Endothelial cell of umbilical vein (primary cell): ENCODE measurements at regions not wholly inside any gene's neighbourhood (a gene's known extent, or its start where the extent isn't known, plus 50 kb on each side); places are given as distances from the start of the nearest gene placed in this dataset.

Experiments
- BruUV-seq: library from RNA; stranded (reverse); fragments of 400-500 nt; replicated peaks from 2 replicates; lab custom pipeline; 2021; lab: Mats Ljungman, UMichigan
- CTCF ChIA-PET: fragments of 300-600, 350-600 bp; sonication (Branson Sonifier 250); formaldehyde crosslinking; loops from one replicate; lab custom pipeline; 2021; ENCODE audit warnings: antibody characterized with exemption, inconsistent platforms; lab: Charles Lee
- POLR2A ChIA-PET: fragments of 300-600, 350-600 bp; sonication (Branson Sonifier 250); formaldehyde crosslinking; loops from one replicate; lab custom pipeline; 2021; ENCODE audit warnings: antibody characterized with exemption, inconsistent platforms; lab: Charles Lee
- DNase-seq: peaks from one replicate; pipeline ENCODE4 v3.0.0-alpha.2; 2011; ENCODE audit warnings: low read depth, low spot score
- FAIRE-seq: peaks from 2 replicates; lab custom pipeline; 2011; peaks lifted over from hg19 to GRCh38; lab: Jason Lieb, UNC
- H2AFZ ChIP-seq: 2 replicates; pipeline ENCODE4 v1.6.0; 2012; ENCODE audit warnings: low read depth, low read length, control low read depth, inconsistent platforms
- H3K27ac ChIP-seq: 2 replicates; pipeline ENCODE4 v1.5.1; 2011; ENCODE audit warnings: low read depth, mild to moderate bottlenecking, control low read depth, low read length, moderate library complexity; ENCODE audit not compliant: insufficient read depth
- H3K27me3 ChIP-seq, 2 experiments: 2 replicates each; pipeline versions ENCODE4 v1.6.0 to v1.6.1; 2011; ENCODE audit warnings: low read length in 2 of 2, mixed read lengths in 1 of 2; ENCODE audit not compliant: control insufficient read depth in 2 of 2, insufficient read depth in 2 of 2
- H3K36me3 ChIP-seq, 2 experiments: 2 replicates in 1 of 2; 3 replicates in 1 of 2; pipeline ENCODE4 v1.5.1; 2011; ENCODE audit warnings: low read length in 2 of 2, mild to moderate bottlenecking in 1 of 2, moderate library complexity in 1 of 2; ENCODE audit not compliant: control insufficient read depth in 2 of 2, insufficient read depth in 2 of 2; ENCODE audit errors: extremely low read depth in 1 of 2
- H3K4me1 ChIP-seq: 3 replicates; pipeline ENCODE4 v1.5.1; 2011; ENCODE audit warnings: mild to moderate bottlenecking, low read length; ENCODE audit not compliant: control insufficient read depth, insufficient read depth; ENCODE audit errors: extremely low read depth
- H3K4me2 ChIP-seq: 2 replicates; pipeline ENCODE4 v1.6.1; 2011; ENCODE audit warnings: low read length, control low read depth, mixed read lengths; ENCODE audit not compliant: insufficient read depth
- H3K4me3 ChIP-seq, 3 experiments: fragments of 200-600 bp in 1 of 3; sonication (generic), shearing (Covaris generic) in 1 of 3; replicated peaks in 1 of 3; 2 replicates each; pipeline ENCODE4 v1.5.1; 2011 to 2016; ENCODE audit warnings: control low read depth in 3 of 3, low read length in 3 of 3, mild to moderate bottlenecking in 2 of 3, inconsistent platforms in 1 of 3, low read depth in 1 of 3, moderate library complexity in 1 of 3; ENCODE audit not compliant: insufficient read depth in 1 of 3
- H3K79me2 ChIP-seq: 2 replicates; pipeline ENCODE4 v1.6.0; 2012; ENCODE audit warnings: low read length, inconsistent platforms; ENCODE audit not compliant: control insufficient read depth, insufficient read depth
- H3K9ac ChIP-seq: replicated peaks from 2 replicates; pipeline ENCODE3; 2011; ENCODE audit warnings: low read length, control low read depth; ENCODE audit not compliant: insufficient read depth; ENCODE audit errors: extremely low read depth
- H3K9me1 ChIP-seq: replicated peaks from 3 replicates; pipeline ENCODE4 v1.6.0; 2011; ENCODE audit warnings: mild to moderate bottlenecking, low read length; ENCODE audit not compliant: control insufficient read depth, insufficient read depth; ENCODE audit errors: extremely low read depth
- H3K9me3 ChIP-seq: replicated peaks from 2 replicates; pipeline ENCODE4 v1.5.1; 2012; ENCODE audit warnings: low read length, inconsistent platforms; ENCODE audit not compliant: control insufficient read depth, insufficient read depth
- H4K20me1 ChIP-seq: replicated peaks from 2 replicates; pipeline ENCODE3; 2011; ENCODE audit warnings: mild to moderate bottlenecking, low read length; ENCODE audit not compliant: control insufficient read depth, insufficient read depth; ENCODE audit errors: extremely low read depth
- EZH2 ChIP-seq: IDR thresholded peaks from 2 replicates; pipeline ENCODE4 v1.6.1; 2012; ENCODE audit warnings: borderline replicate concordance, low read depth, mild to moderate bottlenecking, moderate library complexity, low read length, inconsistent platforms; ENCODE audit not compliant: severe bottlenecking
- FOS ChIP-seq: IDR thresholded peaks from 2 replicates; pipeline ENCODE4 v1.6.1; 2011; ENCODE audit warnings: mild to moderate bottlenecking, low read length, moderate library complexity, borderline replicate concordance; ENCODE audit not compliant: insufficient read depth
- GATA2 ChIP-seq: IDR thresholded peaks from 2 replicates; pipeline ENCODE4 v1.7.0; 2011; ENCODE audit warnings: low read depth, mild to moderate bottlenecking, moderate library complexity, mixed read lengths, low read length; ENCODE audit not compliant: insufficient read length, insufficient read depth
- JUN ChIP-seq: IDR thresholded peaks from 2 replicates; pipeline ENCODE4 v1.6.1; 2011; ENCODE audit warnings: borderline replicate concordance, low read depth; ENCODE audit not compliant: insufficient read length, insufficient read depth
- MYC ChIP-seq: IDR thresholded peaks from one replicate; pipeline ENCODE4 v1.6.1; 2011; ENCODE audit warnings: mild to moderate bottlenecking, low read depth, low read length
- POLR2A ChIP-seq: IDR thresholded peaks from 2 replicates; pipeline ENCODE4 v1.6.1; 2012; ENCODE audit warnings: low read depth, mild to moderate bottlenecking, control low read depth, low read length
- POLR2AphosphoS5 ChIP-seq: IDR thresholded peaks from 2 replicates; pipeline ENCODE4 v1.6.1; 2012; ENCODE audit warnings: low read depth, mild to moderate bottlenecking, control low read depth, low read length, moderate library complexity; ENCODE audit not compliant: insufficient read depth
- dilution Hi-C: fragments of 300-500 bp; cut with MboI; formaldehyde crosslinking; loops from one replicate; pipeline ENCODE4 v1.15.0; 2019; ENCODE audit warnings: low sequenced_read_pairs; ENCODE audit not compliant: extremely low pct_ligation_motif_present
- intact Hi-C: fragments of 100-400 bp; cut with micrococcal nuclease; formaldehyde crosslinking; loops from one replicate; pipeline ENCODE4 v1.10.0; 2022
- TF ChIP-seq, protein P1 (sequence below): IDR thresholded peaks from 2 replicates; pipeline ENCODE4 v1.6.1; 2011; ENCODE audit not compliant: insufficient read depth, insufficient read length
- TF ChIP-seq, protein P2 (sequence below), 2 donors: IDR thresholded peaks; 1 replicate in 1 of 2; 2 replicates in 1 of 2; pipeline ENCODE4 v1.5.1; 2011; ENCODE audit warnings: low read length in 2 of 2, mild to moderate bottlenecking in 2 of 2, moderate library complexity in 2 of 2, control low read depth in 1 of 2, inconsistent platforms in 1 of 2, low read depth in 1 of 2; ENCODE audit not compliant: insufficient read depth in 1 of 2; ENCODE audit errors: extremely low read depth in 1 of 2

DNA sequence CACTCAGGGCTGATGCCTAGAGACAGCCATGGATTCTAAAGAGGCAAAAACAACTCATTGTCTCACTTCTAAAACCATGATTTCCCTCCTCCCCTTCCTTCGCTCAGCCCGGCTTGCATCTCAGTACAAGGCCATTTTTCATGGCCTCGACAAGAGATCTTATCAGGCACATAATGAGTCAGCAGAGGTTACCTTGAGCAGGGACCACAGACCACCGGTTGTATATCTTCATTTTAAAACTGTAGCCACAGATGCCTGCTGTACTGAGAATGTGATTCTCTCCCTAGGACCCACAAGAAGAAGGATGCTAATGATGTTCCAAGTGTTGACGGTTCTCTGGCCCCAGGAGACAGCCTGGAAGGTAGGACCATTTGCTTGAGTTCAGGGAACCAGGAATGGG is 331.9 kb downstream of the AJAP1 start:
- no peaks in the 10 kb centered on the region for H3K36me3 ChIP-seq
- no peaks in the 10 kb centered on the region for H3K79me2 ChIP-seq
- TF ChIP-seq, protein P1, sequence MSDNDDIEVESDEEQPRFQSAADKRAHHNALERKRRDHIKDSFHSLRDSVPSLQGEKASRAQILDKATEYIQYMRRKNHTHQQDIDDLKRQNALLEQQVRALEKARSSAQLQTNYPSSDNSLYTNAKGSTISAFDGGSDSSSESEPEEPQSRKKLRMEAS: no peak
- no peak for TF ChIP-seq GATA2
- no peak for TF ChIP-seq JUN
- TF ChIP-seq FOS: no peak
- no peak for TF ChIP-seq MYC
- TF ChIP-seq, protein P2, sequence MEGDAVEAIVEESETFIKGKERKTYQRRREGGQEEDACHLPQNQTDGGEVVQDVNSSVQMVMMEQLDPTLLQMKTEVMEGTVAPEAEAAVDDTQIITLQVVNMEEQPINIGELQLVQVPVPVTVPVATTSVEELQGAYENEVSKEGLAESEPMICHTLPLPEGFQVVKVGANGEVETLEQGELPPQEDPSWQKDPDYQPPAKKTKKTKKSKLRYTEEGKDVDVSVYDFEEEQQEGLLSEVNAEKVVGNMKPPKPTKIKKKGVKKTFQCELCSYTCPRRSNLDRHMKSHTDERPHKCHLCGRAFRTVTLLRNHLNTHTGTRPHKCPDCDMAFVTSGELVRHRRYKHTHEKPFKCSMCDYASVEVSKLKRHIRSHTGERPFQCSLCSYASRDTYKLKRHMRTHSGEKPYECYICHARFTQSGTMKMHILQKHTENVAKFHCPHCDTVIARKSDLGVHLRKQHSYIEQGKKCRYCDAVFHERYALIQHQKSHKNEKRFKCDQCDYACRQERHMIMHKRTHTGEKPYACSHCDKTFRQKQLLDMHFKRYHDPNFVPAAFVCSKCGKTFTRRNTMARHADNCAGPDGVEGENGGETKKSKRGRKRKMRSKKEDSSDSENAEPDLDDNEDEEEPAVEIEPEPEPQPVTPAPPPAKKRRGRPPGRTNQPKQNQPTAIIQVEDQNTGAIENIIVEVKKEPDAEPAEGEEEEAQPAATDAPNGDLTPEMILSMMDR (IDR thresholded peaks at IDR 0.05; ENCODE audit: extremely low read depth in 1 of 2, insufficient read depth in 1 of 2, low read depth in 1 of 2, low read length in 2 of 2): no peak
- TF ChIP-seq POLR2AphosphoS5: no peak
- no peak for TF ChIP-seq EZH2
- TF ChIP-seq POLR2A: no peak
- intact Hi-C loops (no loop called here), dilution Hi-C loops (no loop called here)
- no peak overlapping the region for H3K4me3 ChIP-seq
- ChIA-PET CTCF (no interaction called here), POLR2A (no interaction called here)
- no peak overlapping the region for H2AFZ ChIP-seq
- no peak overlapping the region for H3K9ac ChIP-seq
- BruUV-seq: no TSS peak
- no peak for FAIRE-seq
- H4K20me1 ChIP-seq: no peaks in the 10 kb centered on the region
- H3K9me1 ChIP-seq: no peaks in the 10 kb centered on the region
- no peak overlapping the region for H3K27ac ChIP-seq
- DNase-seq: no peak
- peaks cover 11% of the 10 kb centered on the region for H3K9me3 ChIP-seq
- H3K4me1 ChIP-seq: no peaks in the 10 kb centered on the region
- no peak overlapping the region for H3K4me2 ChIP-seq
- no peaks in the 10 kb centered on the region for H3K27me3 ChIP-seq
